GM12873 (cell line): ENCODE measurements at regions not wholly inside any gene's neighbourhood (a gene's known extent, or its start where the extent isn't known, plus 50 kb on each side); places are given as distances from the start of the nearest gene placed in this dataset.

Experiments
- CTCF ChIP-seq: IDR thresholded peaks from 2 replicates; pipeline ENCODE4 v1.5.1; 2012; ENCODE audit warnings: low read depth, mild to moderate bottlenecking, moderate library complexity, low read length, control low read depth; ENCODE audit not compliant: insufficient read depth; ENCODE audit errors: missing control alignments

GRCh38 chr20:39894067-39894466, 795.0 kb downstream of the MAFB start:
- no peak for TF ChIP-seq CTCF

DNA sequence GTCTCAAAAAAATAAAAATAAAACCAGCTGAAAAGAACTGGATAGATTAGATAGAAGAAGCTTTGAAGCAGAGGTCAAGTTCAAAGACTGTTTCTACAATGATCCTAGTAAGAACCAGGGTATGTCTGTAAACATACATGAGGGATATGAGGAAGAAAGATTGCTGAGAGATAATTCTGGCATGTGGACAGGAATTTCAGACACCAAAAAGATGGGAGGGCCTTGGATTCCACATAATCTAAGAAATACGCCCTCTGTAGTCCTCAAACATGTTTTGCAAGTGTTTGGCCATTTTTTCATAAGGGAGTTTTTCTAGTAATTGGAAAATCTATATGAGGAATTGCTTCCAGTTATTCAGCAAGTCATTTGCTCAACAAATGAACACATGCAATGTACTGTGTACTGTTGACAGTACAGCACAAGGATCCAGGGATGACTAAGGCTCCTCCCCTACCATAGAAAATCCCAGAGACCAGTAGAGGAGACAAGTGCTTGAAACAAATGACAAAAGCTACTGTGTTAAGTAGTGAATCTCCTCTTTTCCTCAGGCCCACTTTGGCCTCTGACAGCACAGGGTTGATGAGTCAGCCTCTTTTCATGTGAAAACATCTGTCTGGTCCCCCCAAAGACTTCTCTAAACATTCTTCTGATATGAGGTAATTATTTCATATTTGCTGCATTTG, 795.9 kb downstream of the MAFB start:
- no peak for TF ChIP-seq CTCF

DNA sequence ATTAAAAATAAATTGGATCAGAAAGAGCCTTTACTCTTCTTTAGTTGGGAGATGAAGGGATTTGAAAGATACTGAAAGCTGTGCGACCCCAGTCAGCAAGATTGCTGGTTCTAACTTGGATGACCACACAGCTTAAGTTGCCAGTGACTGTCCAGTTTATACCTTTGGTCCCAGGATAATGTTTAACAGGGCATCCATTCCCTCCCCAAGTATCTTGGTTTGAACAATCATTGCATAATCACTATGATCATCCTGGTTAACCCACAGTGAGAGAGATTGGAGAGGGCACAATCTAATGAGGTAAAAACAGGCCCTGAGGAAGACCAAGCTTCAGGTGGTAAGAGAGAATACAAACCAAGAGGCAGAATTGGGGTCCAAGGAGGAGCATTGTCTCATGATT, 798.3 kb downstream of the MAFB start:
- TF ChIP-seq CTCF = no peak

DNA sequence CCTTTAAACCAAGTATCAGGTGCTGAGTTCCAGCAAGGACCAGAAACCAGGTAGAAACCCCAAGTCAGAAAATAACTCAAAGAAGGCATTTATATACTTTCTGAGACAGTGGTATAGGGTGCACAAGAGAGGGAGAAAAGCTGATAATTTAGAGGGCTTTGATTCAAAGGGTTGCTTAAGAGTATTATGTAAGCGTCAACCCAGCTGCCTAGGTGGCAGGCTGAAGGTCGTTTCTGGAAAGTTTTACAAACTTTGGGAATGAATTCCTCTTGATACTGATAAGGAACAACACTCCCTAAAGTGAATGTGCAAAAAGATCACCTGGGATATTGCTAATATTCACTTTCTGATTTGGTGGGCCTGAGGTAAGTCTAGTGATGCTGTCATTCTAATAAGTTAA, 800.7 kb downstream of the MAFB start:
- no peak for TF ChIP-seq CTCF

DNA sequence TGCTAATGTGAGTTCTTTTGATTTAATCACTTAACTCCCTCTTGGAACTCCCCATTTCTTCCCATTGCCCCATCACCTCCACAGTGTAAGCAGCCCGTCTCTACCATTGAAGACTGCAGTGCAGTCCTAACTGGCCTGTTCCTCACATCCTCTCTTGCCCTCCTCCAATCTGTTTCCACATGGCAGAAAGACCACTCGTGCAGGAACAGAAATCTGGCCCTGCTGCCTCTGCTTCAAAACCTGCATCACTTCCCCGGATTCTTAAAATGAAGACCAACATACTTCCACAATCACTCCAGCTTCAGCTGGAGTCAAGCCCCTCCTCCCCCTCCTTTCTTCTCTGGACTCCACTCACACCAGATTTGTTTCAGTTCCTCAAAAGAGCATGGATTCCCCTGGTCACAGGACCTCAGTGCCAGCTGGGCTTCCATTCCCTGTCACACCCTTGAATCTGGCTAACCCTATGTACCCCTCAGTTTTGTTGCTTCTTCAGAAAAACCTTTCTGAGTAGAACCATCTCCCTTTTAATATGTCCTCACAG, 802.3 kb downstream of the MAFB start:
- TF ChIP-seq CTCF = no peak

DNA sequence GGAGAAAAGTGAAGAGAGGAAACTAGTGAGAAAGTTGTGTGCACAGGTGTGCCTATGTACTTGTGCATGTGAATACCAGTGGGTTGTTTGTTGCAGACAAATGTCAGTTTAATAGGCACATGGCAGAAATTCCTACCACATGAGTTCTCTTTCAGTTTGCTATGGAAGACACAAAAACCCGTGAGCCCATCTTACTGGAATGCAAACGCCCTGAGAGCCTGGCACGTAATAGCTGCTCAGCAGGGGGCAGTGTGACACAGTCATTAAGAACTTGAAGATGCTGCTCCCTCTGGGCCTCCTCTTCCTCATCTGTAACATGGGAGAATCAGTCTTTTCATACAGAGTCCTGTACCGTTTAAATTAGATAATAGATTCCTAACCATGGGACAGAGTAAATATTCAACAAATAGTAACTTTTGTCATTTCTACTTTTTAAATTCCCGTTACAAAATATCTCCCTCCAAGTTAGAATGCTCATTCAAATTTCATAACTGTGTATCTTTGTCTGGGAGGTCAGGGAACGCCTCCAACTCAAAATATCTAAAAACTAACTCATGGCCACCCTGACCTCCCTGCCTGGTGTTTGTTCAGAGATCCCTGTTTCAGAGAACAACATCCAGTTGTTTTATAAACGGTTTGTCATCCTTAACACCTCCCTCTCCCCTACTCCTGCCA, 802.9 kb downstream of the MAFB start:
- TF ChIP-seq CTCF = peak; percentile 75

- TF ChIP-seq CTCF = no peak
Observed at GRCh38 chr20:39882806-39883205, 806.2 kb downstream of the MAFB start.
